SK-N-SH (cell line): ENCODE measurements at regions not wholly inside any gene's neighbourhood (a gene's known extent, or its start where the extent isn't known, plus 50 kb on each side); places are given as distances from the start of the nearest gene placed in this dataset.

Source experiments
- CTCF ChIA-PET: fragments of 300-600, 350-600 bp; formaldehyde crosslinking; extraction: SDS; loops from one replicate; lab custom pipeline; 2021; lab: Yijun Ruan, JAX
- POLR2A ChIA-PET: fragments of 350-600 bp; sonication (Branson Sonifier 250); formaldehyde crosslinking; extraction: SDS; loops from one replicate; lab custom pipeline; 2020; ENCODE audit warnings: antibody characterized with exemption, inconsistent platforms; lab: Yijun Ruan, JAX
- DNase-seq: peaks from one replicate; pipeline ENCODE4 v3.0.0; 2012
- H2AFZ ChIP-seq: fragments of 200-600 bp; sonication (generic); 2 replicates; pipeline ENCODE4 v1.8.1; 2016; ENCODE audit warnings: antibody characterized with exemption, mild to moderate bottlenecking, low read depth
- H3F3A ChIP-seq: fragments of 200-600 bp; sonication (generic); replicated peaks from 2 replicates; pipeline ENCODE3; 2016; ENCODE audit warnings: antibody characterized with exemption, mild to moderate bottlenecking; ENCODE audit not compliant: insufficient read depth
- H3K27ac ChIP-seq, 2 experiments: fragments of 200-500 bp in 1 of 2; fragments of 200-600 bp in 1 of 2; sonication (Bioruptor generic) in 1 of 2; sonication (generic), shearing (Covaris generic) in 1 of 2; 2 replicates each; pipeline versions ENCODE4 v1.5.1 to v1.6.1; 2014 to 2016; ENCODE audit warnings: low read depth in 2 of 2, inconsistent platforms in 1 of 2, low read length in 1 of 2, mild to moderate bottlenecking in 1 of 2, mixed read lengths in 1 of 2
- H3K27me3 ChIP-seq: fragments of 200-600 bp; sonication (generic), shearing (Covaris generic); 2 replicates; pipeline ENCODE4 v1.6.1; 2016; ENCODE audit warnings: mixed run types; ENCODE audit not compliant: insufficient read depth
- H3K36me3 ChIP-seq, 2 experiments: fragments of 200-500 bp in 1 of 2; fragments of 200-600 bp in 1 of 2; sonication (Bioruptor generic) in 1 of 2; sonication (generic) in 1 of 2; replicated peaks in 1 of 2; 2 replicates each; pipeline versions ENCODE3 to v1.5.1; 2014 to 2016; ENCODE audit warnings: low read length in 1 of 2, mild to moderate bottlenecking in 1 of 2; ENCODE audit not compliant: insufficient read depth in 2 of 2, control insufficient read depth in 1 of 2
- H3K4me1 ChIP-seq, 2 experiments: fragments of 200-500 bp in 1 of 2; fragments of 200-600 bp in 1 of 2; sonication (Bioruptor generic) in 1 of 2; sonication (generic), shearing (Covaris generic) in 1 of 2; 2 replicates each; pipeline versions ENCODE4 v1.5.1 to v1.6.1; 2014 to 2016; ENCODE audit warnings: low read depth in 1 of 2, low read length in 1 of 2, mixed run types in 1 of 2; ENCODE audit not compliant: insufficient read depth in 2 of 2, control insufficient read depth in 1 of 2
- H3K4me2 ChIP-seq: fragments of 200-600 bp; sonication (generic), shearing (Covaris generic); 2 replicates; pipeline ENCODE4 v1.6.1; 2017; ENCODE audit warnings: mixed run types
- H3K4me3 ChIP-seq, 2 experiments: fragments of 200-500 bp in 1 of 2; fragments of 200-600 bp in 1 of 2; sonication (Bioruptor generic) in 1 of 2; sonication (generic), shearing (Covaris generic) in 1 of 2; 2 replicates each; pipeline versions ENCODE4 v1.5.1 to v1.8.1; 2014 to 2016; ENCODE audit warnings: low read depth in 2 of 2, inconsistent platforms in 1 of 2, low read length in 1 of 2, mild to moderate bottlenecking in 1 of 2, mixed read lengths in 1 of 2, moderate library complexity in 1 of 2
- H3K79me2 ChIP-seq: fragments of 200-600 bp; sonication (generic); 2 replicates; pipeline ENCODE4 v1.8.1; 2017; ENCODE audit warnings: mild to moderate bottlenecking; ENCODE audit not compliant: insufficient read depth
- H3K9ac ChIP-seq: fragments of 200-600 bp; sonication (generic); 2 replicates; pipeline ENCODE4 v1.6.1; 2017; ENCODE audit warnings: mixed run types
- H3K9me2 ChIP-seq: fragments of 200-600 bp; sonication (generic); 2 replicates; pipeline ENCODE4 v1.6.1; 2017; ENCODE audit warnings: mixed run types
- H3K9me3 ChIP-seq: fragments of 200-600 bp; sonication (generic); 2 replicates; pipeline ENCODE4 v1.6.1; 2017; ENCODE audit warnings: mixed run types, mild to moderate bottlenecking, moderate library complexity
- H4K20me1 ChIP-seq: fragments of 200-600 bp; sonication (generic); 2 replicates; pipeline ENCODE4 v1.6.1; 2017; ENCODE audit warnings: mild to moderate bottlenecking, mixed run types; ENCODE audit not compliant: insufficient read depth
- ELF1 ChIP-seq: IDR thresholded peaks from 2 replicates; pipeline ENCODE4 v1.4.0; 2012
- EZH2phosphoT487 ChIP-seq: fragments of 200-600 bp; sonication (generic); IDR thresholded peaks from 2 replicates; pipeline ENCODE4 v1.6.1; 2017; ENCODE audit warnings: low read depth, mixed run types, mild to moderate bottlenecking, antibody characterized with exemption, moderate library complexity, borderline replicate concordance
- FOSL2 ChIP-seq: IDR thresholded peaks from 2 replicates; pipeline ENCODE4 v1.4.0; 2012; ENCODE audit warnings: low read depth, mild to moderate bottlenecking, moderate library complexity, borderline replicate concordance
- FOXM1 ChIP-seq: IDR thresholded peaks from 2 replicates; pipeline ENCODE4 v1.4.0; 2012; ENCODE audit warnings: low read depth, mild to moderate bottlenecking
- GATA2 ChIP-seq: sonication (generic); formaldehyde crosslinking; IDR thresholded peaks from 2 replicates; pipeline ENCODE4 v1.5.0; 2020; ENCODE audit warnings: mild to moderate bottlenecking, missing genetic modification reagents
- NFIC ChIP-seq: IDR thresholded peaks from 2 replicates; pipeline ENCODE4 v1.4.0; 2012; ENCODE audit warnings: borderline replicate concordance
- NRF1 ChIP-seq: IDR thresholded peaks from 2 replicates; pipeline ENCODE4 v1.6.1; 2012; ENCODE audit warnings: low read depth, mild to moderate bottlenecking, low read length
- POLR2AphosphoS5 ChIP-seq: IDR thresholded peaks from 2 replicates; pipeline ENCODE4 v1.6.1; 2012; ENCODE audit warnings: low read depth, low read length
- RAD21 ChIP-seq: IDR thresholded peaks from 2 replicates; pipeline ENCODE4 v1.6.1; 2012; ENCODE audit warnings: mild to moderate bottlenecking, low read length
- RCOR1 ChIP-seq: fragments of 150-350 bp; IDR thresholded peaks from 2 replicates; pipeline ENCODE4 v1.6.1; 2017; ENCODE audit warnings: antibody characterized with exemption, low read length
- RXRA ChIP-seq: IDR thresholded peaks from 2 replicates; pipeline ENCODE4 v1.4.0; 2012; ENCODE audit warnings: low read depth, mild to moderate bottlenecking, borderline replicate concordance
- SMC3 ChIP-seq: IDR thresholded peaks from 2 replicates; pipeline ENCODE4 v1.6.1; 2012; ENCODE audit warnings: low read depth, low read length, improper control_type of control experiment
- TAF1 ChIP-seq: IDR thresholded peaks from 2 replicates; pipeline ENCODE4 v1.6.1; 2012; ENCODE audit warnings: low read depth, mild to moderate bottlenecking, low read length, moderate library complexity, borderline replicate concordance
- TEAD4 ChIP-seq: IDR thresholded peaks from 2 replicates; pipeline ENCODE4 v1.4.0; 2012; ENCODE audit warnings: mild to moderate bottlenecking, borderline replicate concordance; ENCODE audit not compliant: insufficient read depth
- WGBS: methylation state at CpG from one replicate; pipeline ENCODE4 v1.1.6; 2017; ENCODE audit warnings: low lambda C conversion rate; 5-methylcytosine and 5-hydroxymethylcytosine counted together
- TF ChIP-seq, protein P1 (sequence below): fragments of 200-600 bp; sonication (generic); IDR thresholded peaks from 2 replicates; pipeline ENCODE4 v1.6.1; 2017; ENCODE audit warnings: antibody characterized with exemption, mild to moderate bottlenecking, moderate library complexity
- TF ChIP-seq, protein P2 (sequence below): IDR thresholded peaks from 2 replicates; pipeline ENCODE4 v1.4.0; 2012; ENCODE audit warnings: low read depth
- TF ChIP-seq, protein P3 (sequence below): IDR thresholded peaks from 2 replicates; pipeline ENCODE4; 2012
- TF ChIP-seq, protein P4 (sequence below): IDR thresholded peaks from 2 replicates; pipeline ENCODE4 v1.6.1; 2012; ENCODE audit warnings: mild to moderate bottlenecking, low read depth, low read length, moderate library complexity

DNA sequence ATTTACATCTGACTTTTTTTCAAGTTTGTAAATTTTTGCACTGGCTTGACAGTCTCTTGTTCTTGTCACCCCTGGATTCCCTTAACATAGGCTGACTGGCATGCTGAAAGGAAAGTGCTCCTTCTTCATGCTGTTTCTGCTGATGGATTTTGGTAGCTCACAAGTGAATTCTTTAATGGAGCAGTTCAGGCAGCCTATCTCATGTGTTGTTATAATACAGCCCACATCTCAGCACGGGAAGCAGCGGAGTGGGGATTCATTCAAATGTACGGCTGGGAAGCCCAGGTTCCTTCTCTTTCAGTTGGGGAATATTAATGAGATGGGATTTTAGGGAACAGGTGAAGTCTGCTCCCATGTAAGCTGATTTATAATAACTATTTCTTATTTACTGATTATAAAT, 142.8 kb downstream of the CD8B2 start:
- Histone ChIP-seq H3K4me1 (no peaks in the 10 kb centered on the region), H3K27me3 (no peaks in the 10 kb centered on the region), H3K4me3 (no peak overlapping the region), H3K4me2 (no peak overlapping the region), H3K36me3 (no peaks in the 10 kb centered on the region), H3K79me2 (no peaks in the 10 kb centered on the region), H3K9me3 (no peaks in the 10 kb centered on the region), H3K9me2 (no peaks in the 10 kb centered on the region), H2AFZ (no peak overlapping the region), H4K20me1 (no peaks in the 10 kb centered on the region), H3K27ac (no peak overlapping the region), H3K9ac (no peak overlapping the region), H3F3A (no peaks in the 10 kb centered on the region)
- DNase-seq = no peak
- TF ChIP-seq GATA2 (CRISPR knock-in tag) (no peak), ELF1 (no peak), RAD21 (no peak), RXRA (no peak), SMC3 (no peak), NRF1 (no peak), TEAD4 (no peak), EZH2phosphoT487 (no peak), RCOR1 (no peak), TAF1 (no peak), NFIC (no peak), FOXM1 (no peak), FOSL2 (no peak), POLR2AphosphoS5 (no peak)
- TF ChIP-seq, protein P1, sequence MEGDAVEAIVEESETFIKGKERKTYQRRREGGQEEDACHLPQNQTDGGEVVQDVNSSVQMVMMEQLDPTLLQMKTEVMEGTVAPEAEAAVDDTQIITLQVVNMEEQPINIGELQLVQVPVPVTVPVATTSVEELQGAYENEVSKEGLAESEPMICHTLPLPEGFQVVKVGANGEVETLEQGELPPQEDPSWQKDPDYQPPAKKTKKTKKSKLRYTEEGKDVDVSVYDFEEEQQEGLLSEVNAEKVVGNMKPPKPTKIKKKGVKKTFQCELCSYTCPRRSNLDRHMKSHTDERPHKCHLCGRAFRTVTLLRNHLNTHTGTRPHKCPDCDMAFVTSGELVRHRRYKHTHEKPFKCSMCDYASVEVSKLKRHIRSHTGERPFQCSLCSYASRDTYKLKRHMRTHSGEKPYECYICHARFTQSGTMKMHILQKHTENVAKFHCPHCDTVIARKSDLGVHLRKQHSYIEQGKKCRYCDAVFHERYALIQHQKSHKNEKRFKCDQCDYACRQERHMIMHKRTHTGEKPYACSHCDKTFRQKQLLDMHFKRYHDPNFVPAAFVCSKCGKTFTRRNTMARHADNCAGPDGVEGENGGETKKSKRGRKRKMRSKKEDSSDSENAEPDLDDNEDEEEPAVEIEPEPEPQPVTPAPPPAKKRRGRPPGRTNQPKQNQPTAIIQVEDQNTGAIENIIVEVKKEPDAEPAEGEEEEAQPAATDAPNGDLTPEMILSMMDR = no peak
- TF ChIP-seq, protein P2, sequence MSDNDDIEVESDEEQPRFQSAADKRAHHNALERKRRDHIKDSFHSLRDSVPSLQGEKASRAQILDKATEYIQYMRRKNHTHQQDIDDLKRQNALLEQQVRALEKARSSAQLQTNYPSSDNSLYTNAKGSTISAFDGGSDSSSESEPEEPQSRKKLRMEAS = no peak
- TF ChIP-seq, protein P3, sequence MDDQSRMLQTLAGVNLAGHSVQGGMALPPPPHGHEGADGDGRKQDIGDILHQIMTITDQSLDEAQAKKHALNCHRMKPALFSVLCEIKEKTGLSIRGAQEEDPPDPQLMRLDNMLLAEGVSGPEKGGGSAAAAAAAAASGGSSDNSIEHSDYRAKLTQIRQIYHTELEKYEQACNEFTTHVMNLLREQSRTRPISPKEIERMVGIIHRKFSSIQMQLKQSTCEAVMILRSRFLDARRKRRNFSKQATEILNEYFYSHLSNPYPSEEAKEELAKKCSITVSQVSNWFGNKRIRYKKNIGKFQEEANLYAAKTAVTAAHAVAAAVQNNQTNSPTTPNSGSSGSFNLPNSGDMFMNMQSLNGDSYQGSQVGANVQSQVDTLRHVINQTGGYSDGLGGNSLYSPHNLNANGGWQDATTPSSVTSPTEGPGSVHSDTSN = no peak
- TF ChIP-seq, protein P4, sequence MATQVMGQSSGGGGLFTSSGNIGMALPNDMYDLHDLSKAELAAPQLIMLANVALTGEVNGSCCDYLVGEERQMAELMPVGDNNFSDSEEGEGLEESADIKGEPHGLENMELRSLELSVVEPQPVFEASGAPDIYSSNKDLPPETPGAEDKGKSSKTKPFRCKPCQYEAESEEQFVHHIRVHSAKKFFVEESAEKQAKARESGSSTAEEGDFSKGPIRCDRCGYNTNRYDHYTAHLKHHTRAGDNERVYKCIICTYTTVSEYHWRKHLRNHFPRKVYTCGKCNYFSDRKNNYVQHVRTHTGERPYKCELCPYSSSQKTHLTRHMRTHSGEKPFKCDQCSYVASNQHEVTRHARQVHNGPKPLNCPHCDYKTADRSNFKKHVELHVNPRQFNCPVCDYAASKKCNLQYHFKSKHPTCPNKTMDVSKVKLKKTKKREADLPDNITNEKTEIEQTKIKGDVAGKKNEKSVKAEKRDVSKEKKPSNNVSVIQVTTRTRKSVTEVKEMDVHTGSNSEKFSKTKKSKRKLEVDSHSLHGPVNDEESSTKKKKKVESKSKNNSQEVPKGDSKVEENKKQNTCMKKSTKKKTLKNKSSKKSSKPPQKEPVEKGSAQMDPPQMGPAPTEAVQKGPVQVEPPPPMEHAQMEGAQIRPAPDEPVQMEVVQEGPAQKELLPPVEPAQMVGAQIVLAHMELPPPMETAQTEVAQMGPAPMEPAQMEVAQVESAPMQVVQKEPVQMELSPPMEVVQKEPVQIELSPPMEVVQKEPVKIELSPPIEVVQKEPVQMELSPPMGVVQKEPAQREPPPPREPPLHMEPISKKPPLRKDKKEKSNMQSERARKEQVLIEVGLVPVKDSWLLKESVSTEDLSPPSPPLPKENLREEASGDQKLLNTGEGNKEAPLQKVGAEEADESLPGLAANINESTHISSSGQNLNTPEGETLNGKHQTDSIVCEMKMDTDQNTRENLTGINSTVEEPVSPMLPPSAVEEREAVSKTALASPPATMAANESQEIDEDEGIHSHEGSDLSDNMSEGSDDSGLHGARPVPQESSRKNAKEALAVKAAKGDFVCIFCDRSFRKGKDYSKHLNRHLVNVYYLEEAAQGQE = no peak
- 22% methylated on average over 3 of the region's 3 CpGs for WGBS
- CTCF ChIA-PET = interaction anchor here (0.7 to 1.2 kb wide), 4 partner anchors 9 to 1555 kb away, joined by 3 to 4 read pairs (median 4); no protein-coding TSS in a partner anchor
- POLR2A ChIA-PET = no interaction called here
